Tibial artery (tissue), 4 donors: ENCODE measurements at regions not wholly inside any gene's neighbourhood (a gene's known extent, or its start where the extent isn't known, plus 50 kb on each side); places are given as distances from the start of the nearest gene placed in this dataset.

Source experiments
- DNase-seq, 2 donors: peaks; one replicate each; pipeline ENCODE4 v3.0.0-alpha.2; 2019
- H3K27ac ChIP-seq, 2 donors: fragments of 200-600 bp; sonication (generic) in 1 of 2; 1 replicate in 1 of 2; 2 replicates in 1 of 2; pipeline ENCODE4 v1.5.1; 2018 to 2019; ENCODE audit warnings: mild to moderate bottlenecking in 1 of 2
- H3K27me3 ChIP-seq, 2 donors: fragments of 200-600 bp; sonication (generic) in 1 of 2; one replicate each; pipeline versions ENCODE4 v1.5.1 to v1.6.0; 2016 to 2019
- H3K36me3 ChIP-seq, 3 donors: fragments of 200-600 bp; sonication (generic) in 2 of 3; one replicate each; pipeline ENCODE4 v1.5.1; 2016 to 2019; ENCODE audit warnings: mild to moderate bottlenecking in 2 of 3
- H3K4me1 ChIP-seq, 4 donors: fragments of 200-600 bp; sonication (generic) in 2 of 4; 1 replicate in 3 of 4; 2 replicates in 1 of 4; pipeline ENCODE4 v1.5.1; 2016 to 2019
- H3K4me3 ChIP-seq, 2 donors: fragments of 200-600 bp; sonication (generic) in 1 of 2; 1 replicate in 1 of 2; 2 replicates in 1 of 2; pipeline ENCODE4 v1.5.1; 2018 to 2019; ENCODE audit warnings: mild to moderate bottlenecking in 2 of 2
- H3K9me3 ChIP-seq, 3 donors: fragments of 200-600 bp; sonication (generic) in 1 of 3; one replicate each; pipeline ENCODE4 v1.5.1; 2016 to 2019
- CTCF ChIP-seq, 2 experiments: fragments of 200-600 bp in 1 of 2; fragments of 450-650 bp in 1 of 2; IDR thresholded peaks; one replicate each; pipeline ENCODE4 v1.5.1; 2017 to 2019; ENCODE audit warnings: antibody characterized with exemption in 2 of 2, mild to moderate bottlenecking in 1 of 2, moderate library complexity in 1 of 2
- intact Hi-C: fragments of 100-400 bp; cut with DNase I; formaldehyde crosslinking; loops from one replicate; pipeline ENCODE4 v1.15.0; 2023; ENCODE audit warnings: low total_unique reads

GRCh38 chr5:99607124-99607523, 678.3 kb upstream of the CHD1 start:
- Histone ChIP-seq H3K27me3 (no peaks in the 10 kb centered on the region), H3K4me1 (no peaks in the 10 kb centered on the region), H3K27ac (no peak overlapping the region), H3K9me3 (no peaks in the 10 kb centered on the region), H3K4me3 (no peak overlapping the region), H3K36me3 (no peaks in the 10 kb centered on the region)
- no peak for DNase-seq
- intact Hi-C loops = no loop called here
- no peak for TF ChIP-seq CTCF (IDR thresholded peaks at IDR 0.05)

- H3K36me3 ChIP-seq = no peaks in the 10 kb centered on the region
- no peak overlapping the region for H3K27ac ChIP-seq
- DNase-seq = no peak
- no peak for TF ChIP-seq CTCF (IDR thresholded peaks at IDR 0.05)
- no peaks in the 10 kb centered on the region for H3K27me3 ChIP-seq
- intact Hi-C loops = no loop called here
- H3K4me3 ChIP-seq = no peak overlapping the region
- no peaks in the 10 kb centered on the region for H3K9me3 ChIP-seq
- H3K4me1 ChIP-seq = no peaks in the 10 kb centered on the region
Observed at GRCh38 chr5:99605904-99606303, 677.1 kb upstream of the CHD1 start.

- TF ChIP-seq CTCF (IDR thresholded peaks at IDR 0.05) = no peak
- Histone ChIP-seq H3K27me3 (no peaks in the 10 kb centered on the region), H3K4me3 (no peak overlapping the region), H3K4me1 (no peaks in the 10 kb centered on the region), H3K36me3 (no peaks in the 10 kb centered on the region), H3K9me3 (no peaks in the 10 kb centered on the region), H3K27ac (no peak overlapping the region)
- DNase-seq = no peak
- intact Hi-C loops = no loop called here
Observed at GRCh38 chr5:99600952-99601351, 672.1 kb upstream of the CHD1 start.

GRCh38 chr5:99590806-99591205, 662.0 kb upstream of the CHD1 start:
- Histone ChIP-seq H3K4me3 (no peak overlapping the region), H3K27ac (no peak overlapping the region), H3K36me3 (no peaks in the 10 kb centered on the region), H3K4me1 (no peaks in the 10 kb centered on the region), H3K27me3 (no peaks in the 10 kb centered on the region), H3K9me3 (no peaks in the 10 kb centered on the region)
- DNase-seq = no peak
- TF ChIP-seq CTCF (IDR thresholded peaks at IDR 0.05) = no peak
- intact Hi-C loops = no loop called here

GRCh38 chr5:99589424-99589823, 660.6 kb upstream of the CHD1 start:
- DNase-seq = no peak
- no peaks in the 10 kb centered on the region for H3K36me3 ChIP-seq
- no peaks in the 10 kb centered on the region for H3K9me3 ChIP-seq
- H3K27me3 ChIP-seq = no peaks in the 10 kb centered on the region
- no peaks in the 10 kb centered on the region for H3K4me1 ChIP-seq
- no peak overlapping the region for H3K4me3 ChIP-seq
- no peak for TF ChIP-seq CTCF (IDR thresholded peaks at IDR 0.05)
- H3K27ac ChIP-seq = no peak overlapping the region
- intact Hi-C loops = no loop called here

GRCh38 chr5:99587983-99588382, 659.2 kb upstream of the CHD1 start:
- Histone ChIP-seq H3K36me3 (no peaks in the 10 kb centered on the region), H3K4me3 (no peak overlapping the region), H3K27ac (no peak overlapping the region), H3K27me3 (no peaks in the 10 kb centered on the region), H3K9me3 (no peaks in the 10 kb centered on the region), H3K4me1 (no peaks in the 10 kb centered on the region)
- no peak for TF ChIP-seq CTCF (IDR thresholded peaks at IDR 0.05)
- no peak for DNase-seq
- intact Hi-C loops = no loop called here
